ENCODE measurements at regions not wholly inside any gene's neighbourhood (a gene's known extent, or its start where the extent isn't known, plus 50 kb on each side); places are given as distances from the start of the nearest gene placed in this dataset.

DNA sequence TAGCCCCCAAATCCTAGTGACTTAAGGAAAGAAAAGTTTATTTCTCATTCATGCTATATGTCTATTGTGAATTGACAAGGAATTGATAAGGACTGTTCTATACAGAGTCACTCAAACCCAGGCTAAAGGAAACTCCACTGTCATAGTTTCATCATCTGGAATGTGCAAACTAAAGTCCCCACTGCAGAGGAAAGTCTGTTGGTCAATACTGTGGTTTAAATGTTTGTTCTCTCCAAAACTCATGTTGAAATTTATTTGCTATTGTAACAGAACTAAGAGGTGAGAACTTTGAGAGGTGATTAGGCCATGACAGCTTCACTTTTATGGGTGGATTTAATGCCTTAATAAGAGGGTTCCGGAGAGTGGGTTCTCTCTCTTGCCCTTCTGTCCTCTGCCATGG, 149.6 kb downstream of the COX18 start:
- ChIA-PET CTCF (no interaction called here), POLR2A (no interaction called here), RAD21 (ENCODE audit: low non-redundant PET in 1 of 2, low total read pairs in 2 of 2, uncharacterized antibody in 2 of 2, unreplicated experiment in 2 of 2) (no interaction called here)
- Histone ChIP-seq H3K79me2 (ENCODE audit: insufficient read depth, low read length) (no peaks in the 10 kb centered on the region), H4K20me1 (ENCODE audit: insufficient read depth) (no peaks in the 10 kb centered on the region), H3K4me2 (ENCODE audit: low read length) (no peak overlapping the region), H2AFZ (ENCODE audit: low read depth, low read length, poor library complexity, severe bottlenecking) (no peak overlapping the region), H3K4me1 (ENCODE audit: control insufficient read depth in 1 of 2, insufficient read depth in 2 of 2, low read length in 2 of 2) (no peaks in the 10 kb centered on the region), H3K9me2 (ENCODE audit: insufficient read depth) (no peaks in the 10 kb centered on the region), H3K9ac (ENCODE audit: low read length) (no peak overlapping the region), H3K9me3 (ENCODE audit: control insufficient read depth in 1 of 2, insufficient read depth in 1 of 2, low read depth in 1 of 2, low read length in 2 of 2) (no peaks in the 10 kb centered on the region), H3K27me3 (ENCODE audit: insufficient read depth, low read length) (no peaks in the 10 kb centered on the region), H3K4me3 (replicated peaks in 1 of 2; ENCODE audit: low read depth in 1 of 2, low read length in 2 of 2) (no peak overlapping the region), H3K27ac (ENCODE audit: low read depth, low read length) (no peak overlapping the region), H3K36me3 (ENCODE audit: control insufficient read depth in 1 of 2, insufficient read depth in 2 of 2, low read length in 2 of 2) (no peaks in the 10 kb centered on the region)
- DNase-seq (ENCODE audit: low read depth, low spot score), result no peak
- no TSS peak for BruUV-seq (replicated peaks)
- intact Hi-C loops (cut with micrococcal nuclease), result no loop called here
- TF ChIP-seq SP1 (IDR thresholded peaks at IDR 0.05; ENCODE audit: low read depth), result no peak
- TF ChIP-seq CBX3 (IDR thresholded peaks at IDR 0.05; ENCODE audit: low read depth), result no peak
- no peak for TF ChIP-seq JUND (IDR thresholded peaks at IDR 0.05)
- TF ChIP-seq YY1 (IDR thresholded peaks at IDR 0.05; ENCODE audit: extremely low read depth, insufficient replicate concordance, low read depth, low read length), result no peak
- TF ChIP-seq TCF7L2 (IDR thresholded peaks at IDR 0.05; ENCODE audit: borderline replicate concordance, extremely low read depth, insufficient read depth, insufficient read length), result no peak
- TF ChIP-seq SRF (IDR thresholded peaks at IDR 0.05; ENCODE audit: low read depth), result no peak
- no peak for TF ChIP-seq POLR2AphosphoS5 (IDR thresholded peaks at IDR 0.05; ENCODE audit: low read depth, low read length)
- no peak for TF ChIP-seq POLR2A (IDR thresholded peaks at IDR 0.05; ENCODE audit: borderline replicate concordance, extremely low read depth, insufficient read depth, insufficient read length)
- TF ChIP-seq RAD21 (IDR thresholded peaks at IDR 0.05; ENCODE audit: low read depth), result no peak
- no peak for TF ChIP-seq CEBPB (IDR thresholded peaks at IDR 0.05; ENCODE audit: low read depth)
- ATAC-seq, result no peak

DNA sequence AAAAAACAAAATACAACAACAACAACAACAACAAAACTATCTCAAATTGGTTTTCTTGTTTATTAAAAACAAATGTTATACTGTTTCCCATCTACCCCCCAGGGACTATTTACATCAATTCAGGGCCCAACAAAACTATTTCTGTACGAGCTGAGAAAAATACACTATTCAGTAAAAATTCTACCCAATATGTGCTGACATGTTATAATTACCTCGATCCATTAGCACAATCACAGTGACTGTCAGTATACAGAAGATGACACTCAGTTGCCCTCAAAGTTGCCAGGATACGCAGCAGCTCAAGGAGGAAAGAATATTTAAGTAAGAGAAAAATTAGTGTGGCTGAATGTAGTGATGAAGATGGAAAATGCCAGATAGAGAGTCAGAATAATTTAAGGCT, 150.1 kb downstream of the COX18 start:
- no peak overlapping the region for H3K4me3 ChIP-seq (replicated peaks in 1 of 2; ENCODE audit: low read depth in 1 of 2, low read length in 2 of 2)
- no peak overlapping the region for H3K4me2 ChIP-seq (ENCODE audit: low read length)
- H3K9me2 ChIP-seq (ENCODE audit: insufficient read depth), result no peaks in the 10 kb centered on the region
- no peaks in the 10 kb centered on the region for H3K36me3 ChIP-seq (ENCODE audit: control insufficient read depth in 1 of 2, insufficient read depth in 2 of 2, low read length in 2 of 2)
- no peaks in the 10 kb centered on the region for H4K20me1 ChIP-seq (ENCODE audit: insufficient read depth)
- intact Hi-C loops (cut with micrococcal nuclease), result no loop called here
- H3K27ac ChIP-seq (ENCODE audit: low read depth, low read length), result no peak overlapping the region
- RAD21 ChIA-PET (ENCODE audit: low non-redundant PET in 1 of 2, low total read pairs in 2 of 2, uncharacterized antibody in 2 of 2, unreplicated experiment in 2 of 2), result no interaction called here
- H3K79me2 ChIP-seq (ENCODE audit: insufficient read depth, low read length), result no peaks in the 10 kb centered on the region
- POLR2A ChIA-PET, result no interaction called here
- H3K9ac ChIP-seq (ENCODE audit: low read length), result no peak overlapping the region
- BruUV-seq (replicated peaks), result no TSS peak
- H2AFZ ChIP-seq (ENCODE audit: low read depth, low read length, poor library complexity, severe bottlenecking), result no peak overlapping the region
- DNase-seq (ENCODE audit: low read depth, low spot score) (no peak), ATAC-seq (no peak)
- H3K27me3 ChIP-seq (ENCODE audit: insufficient read depth, low read length), result no peaks in the 10 kb centered on the region
- CTCF ChIA-PET, result no interaction called here
- H3K9me3 ChIP-seq (ENCODE audit: control insufficient read depth in 1 of 2, insufficient read depth in 1 of 2, low read depth in 1 of 2, low read length in 2 of 2), result no peaks in the 10 kb centered on the region
- H3K4me1 ChIP-seq (ENCODE audit: control insufficient read depth in 1 of 2, insufficient read depth in 2 of 2, low read length in 2 of 2), result no peaks in the 10 kb centered on the region
- no peak for TF ChIP-seq SP1 (IDR thresholded peaks at IDR 0.05; ENCODE audit: low read depth)
- TF ChIP-seq EZH2phosphoT487 (IDR thresholded peaks at IDR 0.05; ENCODE audit: borderline replicate concordance), result no peak
- TF ChIP-seq, protein P1, sequence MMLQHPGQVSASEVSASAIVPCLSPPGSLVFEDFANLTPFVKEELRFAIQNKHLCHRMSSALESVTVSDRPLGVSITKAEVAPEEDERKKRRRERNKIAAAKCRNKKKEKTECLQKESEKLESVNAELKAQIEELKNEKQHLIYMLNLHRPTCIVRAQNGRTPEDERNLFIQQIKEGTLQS (IDR thresholded peaks at IDR 0.05), result no peak
- no peak for TF ChIP-seq ELF1 (IDR thresholded peaks at IDR 0.05; ENCODE audit: borderline replicate concordance, low read depth)
- TF ChIP-seq RAD21 (IDR thresholded peaks at IDR 0.05; ENCODE audit: low read depth), result no peak
- no peak for TF ChIP-seq JUND (IDR thresholded peaks at IDR 0.05)
- no peak for TF ChIP-seq CEBPB (IDR thresholded peaks at IDR 0.05; ENCODE audit: low read depth)
- no peak for TF ChIP-seq ZFX (IDR thresholded peaks at IDR 0.05)
- TF ChIP-seq SIN3A (IDR thresholded peaks at IDR 0.05; ENCODE audit: low read depth), result no peak
- no peak for TF ChIP-seq TCF7L2 (IDR thresholded peaks at IDR 0.05; ENCODE audit: borderline replicate concordance, extremely low read depth, insufficient read depth, insufficient read length)
- TF ChIP-seq YY1 (IDR thresholded peaks at IDR 0.05; ENCODE audit: extremely low read depth, insufficient replicate concordance, low read depth, low read length), result no peak
- TF ChIP-seq, protein P2, sequence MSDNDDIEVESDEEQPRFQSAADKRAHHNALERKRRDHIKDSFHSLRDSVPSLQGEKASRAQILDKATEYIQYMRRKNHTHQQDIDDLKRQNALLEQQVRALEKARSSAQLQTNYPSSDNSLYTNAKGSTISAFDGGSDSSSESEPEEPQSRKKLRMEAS (IDR thresholded peaks at IDR 0.05), result no peak
- no peak for TF ChIP-seq FOSL1 (IDR thresholded peaks at IDR 0.05; ENCODE audit: low read depth)

Data from HCT116 (cell line).